ENCODE measurements at regions not wholly inside any gene's neighbourhood (a gene's known extent, or its start where the extent isn't known, plus 50 kb on each side); places are given as distances from the start of the nearest gene placed in this dataset.

DNA sequence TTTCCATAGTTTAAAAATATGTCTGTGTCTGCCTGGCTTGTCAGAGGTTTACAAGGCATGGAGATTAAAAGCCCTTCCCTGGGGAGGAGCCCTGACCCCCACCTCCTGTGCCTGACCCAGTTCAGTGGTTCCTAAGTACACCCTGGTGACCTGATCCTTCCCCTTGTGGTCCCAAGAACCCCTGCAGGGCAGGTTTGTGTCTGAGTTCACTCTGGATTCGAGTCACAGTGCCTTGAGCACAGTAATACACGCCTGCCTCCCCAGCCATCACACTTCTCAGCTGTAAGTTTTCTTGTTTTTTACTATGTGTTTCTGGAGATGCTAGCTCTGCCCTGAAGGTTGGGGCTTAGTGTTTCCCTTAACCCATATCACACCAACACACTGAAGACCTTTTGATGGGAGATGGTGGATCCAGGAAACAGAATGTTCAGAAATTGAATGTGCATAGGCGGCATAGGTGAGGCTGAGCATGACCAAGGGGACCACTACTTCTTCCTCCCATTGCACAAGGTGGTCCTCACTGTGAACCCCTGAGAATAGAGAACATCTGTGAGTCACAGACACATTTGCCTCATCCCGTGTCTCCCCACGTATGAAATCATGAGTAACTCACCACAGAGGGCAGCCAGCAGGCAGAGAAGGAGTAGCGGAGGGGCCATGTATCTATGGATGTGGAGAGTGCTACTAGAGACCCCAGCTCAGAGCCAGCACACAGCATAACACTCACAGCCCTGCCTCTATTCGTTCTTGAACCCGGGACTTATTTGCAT, 962.9 kb downstream of the TMEM121 start:
- H3K27ac ChIP-seq (replicated peaks) = no peak overlapping the region
- H3K4me3 ChIP-seq (replicated peaks; ENCODE audit: insufficient read depth, low read length) = no peak overlapping the region
- H3K27me3 ChIP-seq (ENCODE audit: insufficient read depth, poor library complexity, severe bottlenecking) = no peaks in the 10 kb centered on the region
- no peak for DNase-seq (ENCODE audit: low read depth in 1 of 2, low spot score in 1 of 2)
- no peak for TF ChIP-seq SPI1 (IDR thresholded peaks at IDR 0.05; ENCODE audit: borderline replicate concordance, low read depth)
- TF ChIP-seq, protein P1, sequence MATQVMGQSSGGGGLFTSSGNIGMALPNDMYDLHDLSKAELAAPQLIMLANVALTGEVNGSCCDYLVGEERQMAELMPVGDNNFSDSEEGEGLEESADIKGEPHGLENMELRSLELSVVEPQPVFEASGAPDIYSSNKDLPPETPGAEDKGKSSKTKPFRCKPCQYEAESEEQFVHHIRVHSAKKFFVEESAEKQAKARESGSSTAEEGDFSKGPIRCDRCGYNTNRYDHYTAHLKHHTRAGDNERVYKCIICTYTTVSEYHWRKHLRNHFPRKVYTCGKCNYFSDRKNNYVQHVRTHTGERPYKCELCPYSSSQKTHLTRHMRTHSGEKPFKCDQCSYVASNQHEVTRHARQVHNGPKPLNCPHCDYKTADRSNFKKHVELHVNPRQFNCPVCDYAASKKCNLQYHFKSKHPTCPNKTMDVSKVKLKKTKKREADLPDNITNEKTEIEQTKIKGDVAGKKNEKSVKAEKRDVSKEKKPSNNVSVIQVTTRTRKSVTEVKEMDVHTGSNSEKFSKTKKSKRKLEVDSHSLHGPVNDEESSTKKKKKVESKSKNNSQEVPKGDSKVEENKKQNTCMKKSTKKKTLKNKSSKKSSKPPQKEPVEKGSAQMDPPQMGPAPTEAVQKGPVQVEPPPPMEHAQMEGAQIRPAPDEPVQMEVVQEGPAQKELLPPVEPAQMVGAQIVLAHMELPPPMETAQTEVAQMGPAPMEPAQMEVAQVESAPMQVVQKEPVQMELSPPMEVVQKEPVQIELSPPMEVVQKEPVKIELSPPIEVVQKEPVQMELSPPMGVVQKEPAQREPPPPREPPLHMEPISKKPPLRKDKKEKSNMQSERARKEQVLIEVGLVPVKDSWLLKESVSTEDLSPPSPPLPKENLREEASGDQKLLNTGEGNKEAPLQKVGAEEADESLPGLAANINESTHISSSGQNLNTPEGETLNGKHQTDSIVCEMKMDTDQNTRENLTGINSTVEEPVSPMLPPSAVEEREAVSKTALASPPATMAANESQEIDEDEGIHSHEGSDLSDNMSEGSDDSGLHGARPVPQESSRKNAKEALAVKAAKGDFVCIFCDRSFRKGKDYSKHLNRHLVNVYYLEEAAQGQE (IDR thresholded peaks at IDR 0.05; ENCODE audit: insufficient replicate concordance, low read depth) = no peak
- TF ChIP-seq GABPA (IDR thresholded peaks at IDR 0.05; ENCODE audit: low read depth) = no peak
- TF ChIP-seq, protein P2, sequence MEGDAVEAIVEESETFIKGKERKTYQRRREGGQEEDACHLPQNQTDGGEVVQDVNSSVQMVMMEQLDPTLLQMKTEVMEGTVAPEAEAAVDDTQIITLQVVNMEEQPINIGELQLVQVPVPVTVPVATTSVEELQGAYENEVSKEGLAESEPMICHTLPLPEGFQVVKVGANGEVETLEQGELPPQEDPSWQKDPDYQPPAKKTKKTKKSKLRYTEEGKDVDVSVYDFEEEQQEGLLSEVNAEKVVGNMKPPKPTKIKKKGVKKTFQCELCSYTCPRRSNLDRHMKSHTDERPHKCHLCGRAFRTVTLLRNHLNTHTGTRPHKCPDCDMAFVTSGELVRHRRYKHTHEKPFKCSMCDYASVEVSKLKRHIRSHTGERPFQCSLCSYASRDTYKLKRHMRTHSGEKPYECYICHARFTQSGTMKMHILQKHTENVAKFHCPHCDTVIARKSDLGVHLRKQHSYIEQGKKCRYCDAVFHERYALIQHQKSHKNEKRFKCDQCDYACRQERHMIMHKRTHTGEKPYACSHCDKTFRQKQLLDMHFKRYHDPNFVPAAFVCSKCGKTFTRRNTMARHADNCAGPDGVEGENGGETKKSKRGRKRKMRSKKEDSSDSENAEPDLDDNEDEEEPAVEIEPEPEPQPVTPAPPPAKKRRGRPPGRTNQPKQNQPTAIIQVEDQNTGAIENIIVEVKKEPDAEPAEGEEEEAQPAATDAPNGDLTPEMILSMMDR (IDR thresholded peaks at IDR 0.05; ENCODE audit: insufficient read depth, low read length) = no peak
- TF ChIP-seq POLR2AphosphoS5 (IDR thresholded peaks at IDR 0.05; ENCODE audit: low read depth) = no peak

DNA sequence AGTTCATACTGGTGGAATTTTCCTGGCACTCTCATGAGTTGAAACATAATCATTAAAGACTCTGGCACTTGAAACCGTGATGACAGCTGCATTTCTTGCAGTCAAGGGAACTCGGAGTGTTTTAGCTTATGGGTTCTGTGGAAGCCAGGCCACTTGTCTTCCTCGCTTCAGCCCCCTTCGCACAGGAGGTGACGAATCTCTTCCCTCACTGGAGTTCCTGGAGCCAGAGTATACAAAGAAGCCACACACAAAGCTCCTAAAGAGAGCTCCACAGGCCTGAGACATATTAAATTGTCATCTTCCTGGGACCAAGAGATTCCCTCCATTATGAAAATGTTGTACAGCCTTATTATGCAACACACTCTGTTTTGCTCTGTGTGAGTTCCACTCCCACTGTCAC, 964.1 kb downstream of the TMEM121 start:
- TF ChIP-seq GABPA (IDR thresholded peaks at IDR 0.05; ENCODE audit: low read depth) (no peak), POLR2AphosphoS5 (IDR thresholded peaks at IDR 0.05; ENCODE audit: low read depth) (no peak), SPI1 (IDR thresholded peaks at IDR 0.05; ENCODE audit: borderline replicate concordance, low read depth) (no peak)
- TF ChIP-seq, protein P1 (IDR thresholded peaks at IDR 0.05; ENCODE audit: insufficient replicate concordance, low read depth) = no peak
- TF ChIP-seq, protein P2 (IDR thresholded peaks at IDR 0.05; ENCODE audit: insufficient read depth, low read length) = no peak
- DNase-seq (ENCODE audit: low read depth in 1 of 2, low spot score in 1 of 2) = no peak
- H3K27ac ChIP-seq (replicated peaks) = no peak overlapping the region
- no peaks in the 10 kb centered on the region for H3K27me3 ChIP-seq (ENCODE audit: insufficient read depth, poor library complexity, severe bottlenecking)
- H3K4me3 ChIP-seq (replicated peaks; ENCODE audit: insufficient read depth, low read length) = no peak overlapping the region

DNA sequence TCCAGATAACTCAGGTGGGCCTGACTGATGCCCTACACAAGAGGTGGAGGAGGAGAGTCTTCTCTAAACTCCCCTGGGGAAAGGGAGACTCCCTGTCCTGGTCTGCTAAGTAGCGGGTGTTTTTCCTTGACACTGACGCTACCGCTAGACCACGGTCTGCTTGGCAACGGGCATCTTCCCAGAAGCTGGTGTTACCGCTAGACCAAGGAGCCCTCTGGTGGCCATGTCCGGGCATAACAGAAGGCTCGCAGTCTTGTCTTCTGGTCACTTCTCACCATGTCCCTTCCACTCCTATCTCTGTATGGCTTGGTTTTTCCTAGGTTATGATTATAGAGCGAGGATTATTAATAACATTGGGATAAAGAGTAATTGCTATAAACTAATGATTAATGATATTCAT, 965.5 kb downstream of the TMEM121 start:
- no peak overlapping the region for H3K4me3 ChIP-seq (replicated peaks; ENCODE audit: insufficient read depth, low read length)
- H3K27me3 ChIP-seq (ENCODE audit: insufficient read depth, poor library complexity, severe bottlenecking) = no peaks in the 10 kb centered on the region
- H3K27ac ChIP-seq (replicated peaks) = no peak overlapping the region
- no peak for TF ChIP-seq SPI1 (IDR thresholded peaks at IDR 0.05; ENCODE audit: borderline replicate concordance, low read depth)
- no peak for TF ChIP-seq GABPA (IDR thresholded peaks at IDR 0.05; ENCODE audit: low read depth)
- TF ChIP-seq, protein P2 (IDR thresholded peaks at IDR 0.05; ENCODE audit: insufficient read depth, low read length) = no peak
- TF ChIP-seq POLR2AphosphoS5 (IDR thresholded peaks at IDR 0.05; ENCODE audit: low read depth) = no peak
- TF ChIP-seq, protein P1 (IDR thresholded peaks at IDR 0.05; ENCODE audit: insufficient replicate concordance, low read depth) = no peak
- DNase-seq (ENCODE audit: low read depth in 1 of 2, low spot score in 1 of 2) = peak in 1 of 2 experiments; percentile 9
